OCI-M2 (cell line): ENCODE measurements at regions not wholly inside any gene's neighbourhood (a gene's known extent, or its start where the extent isn't known, plus 50 kb on each side); places are given as distances from the start of the nearest gene placed in this dataset.
"Not testable (repeated sequence)": the region's sequence is repeated elsewhere in the genome, so short reads cannot be mapped to it uniquely, and the experiment has no call there.

ENCODE experiments used
- DNase-seq: peaks from one replicate; lab custom pipeline; 2025; ENCODE audit not compliant: unreplicated experiment; lab: John Stamatoyannopoulos, UW

GRCh38 chr3:21979706-21980105 lies 228.7 kb upstream of the ZNF385D start:
- no peak for DNase-seq

- no peak for DNase-seq
Measured at GRCh38 chr3:21989341-21990042, 238.5 kb upstream of the ZNF385D start.

GRCh38 chr3:21991061-21991460 lies 240.1 kb upstream of the ZNF385D start:
- DNase-seq, result no peak

- no peak for DNase-seq
Measured at GRCh38 chr3:21995079-21995607, 244.1 kb upstream of the ZNF385D start.

- no peak for DNase-seq
Measured at GRCh38 chr3:22007368-22007767, 256.4 kb upstream of the ZNF385D start.

- DNase-seq, result no peak
Measured at GRCh38 chr3:22010997-22011396, 260.0 kb upstream of the ZNF385D start.

- no peak for DNase-seq
Measured at GRCh38 chr3:22012471-22012870, 261.5 kb upstream of the ZNF385D start.

- no peak for DNase-seq
Measured at GRCh38 chr3:22013641-22014040, 262.6 kb upstream of the ZNF385D start.

GRCh38 chr3:22016197-22016596 lies 265.2 kb upstream of the ZNF385D start:
- no peak for DNase-seq

- DNase-seq, result not testable (repeated sequence)
Measured at GRCh38 chr3:22024638-22025037, 273.6 kb upstream of the ZNF385D start.

GRCh38 chr3:22029480-22029879 lies 278.5 kb upstream of the ZNF385D start:
- DNase-seq, result no peak

GRCh38 chr3:22039161-22039560 lies 288.2 kb upstream of the ZNF385D start:
- DNase-seq, result no peak

GRCh38 chr3:22040150-22040549 lies 289.1 kb upstream of the ZNF385D start:
- DNase-seq, result no peak

GRCh38 chr3:22045882-22046281 lies 294.9 kb upstream of the ZNF385D start:
- DNase-seq, result no peak

- DNase-seq, result no peak
Measured at GRCh38 chr3:22063500-22063899, 312.5 kb upstream of the ZNF385D start.

- DNase-seq, result no peak
Measured at GRCh38 chr3:22068619-22069018, 317.6 kb upstream of the ZNF385D start.

- DNase-seq, result no peak
Measured at GRCh38 chr3:22088204-22088603, 337.2 kb upstream of the ZNF385D start.

GRCh38 chr3:22089284-22089683 lies 338.3 kb upstream of the ZNF385D start:
- DNase-seq, result no peak

GRCh38 chr3:22091329-22091728 lies 340.3 kb upstream of the ZNF385D start:
- DNase-seq, result no peak

GRCh38 chr3:22098021-22098420 lies 347.0 kb upstream of the ZNF385D start:
- DNase-seq, result no peak

GRCh38 chr3:22101351-22101750 lies 350.3 kb upstream of the ZNF385D start:
- DNase-seq, result no peak

GRCh38 chr3:22101811-22102210 lies 350.8 kb upstream of the ZNF385D start:
- no peak for DNase-seq

GRCh38 chr3:22103423-22103822 lies 352.4 kb upstream of the ZNF385D start:
- no peak for DNase-seq
